HG03442 (cell line): ENCODE measurements at regions not wholly inside any gene's neighbourhood (a gene's known extent, or its start where the extent isn't known, plus 50 kb on each side); places are given as distances from the start of the nearest gene placed in this dataset.
"Not testable (repeated sequence)": the region's sequence is repeated elsewhere in the genome, so short reads cannot be mapped to it uniquely, and the experiment has no call there.

Source experiments
- ATAC-seq: cut with Tn5 transposase; IDR thresholded peaks from one replicate; pipeline ENCODE4 v1.9.1; 2021; ENCODE audit warnings: mild to moderate bottlenecking, moderate library complexity; ENCODE audit not compliant: unreplicated experiment

DNA sequence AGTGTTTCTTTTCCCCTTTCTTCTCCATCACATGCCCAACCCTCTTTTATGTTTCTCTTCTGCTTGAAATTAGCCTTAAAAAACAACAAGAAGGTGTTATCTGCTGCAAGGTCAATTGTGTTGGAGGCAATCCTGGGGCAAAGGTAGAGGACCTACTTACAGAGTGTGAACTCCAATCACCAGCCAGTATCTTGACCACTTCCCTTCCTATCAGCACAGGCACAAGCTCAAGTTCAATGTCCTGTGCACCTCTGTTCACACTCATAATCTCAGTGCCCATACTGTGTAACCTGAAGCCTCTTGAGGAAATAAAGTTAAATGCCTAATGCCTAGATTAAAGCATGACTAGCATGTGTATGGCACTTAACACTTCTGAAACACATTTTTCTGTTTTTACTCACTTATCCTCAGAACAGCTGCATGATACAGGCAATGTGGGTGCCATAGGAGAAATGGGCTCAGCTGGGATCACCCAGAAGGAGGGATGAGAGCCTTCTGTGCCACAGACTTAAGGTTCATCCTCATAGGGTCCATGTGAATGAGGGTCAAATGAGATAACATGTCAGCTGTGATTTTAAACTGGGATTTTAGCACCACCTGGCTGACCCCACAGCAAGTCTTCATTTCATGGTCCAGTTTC, 701.5 kb downstream of the BCL11A start:
- no peak for ATAC-seq

DNA sequence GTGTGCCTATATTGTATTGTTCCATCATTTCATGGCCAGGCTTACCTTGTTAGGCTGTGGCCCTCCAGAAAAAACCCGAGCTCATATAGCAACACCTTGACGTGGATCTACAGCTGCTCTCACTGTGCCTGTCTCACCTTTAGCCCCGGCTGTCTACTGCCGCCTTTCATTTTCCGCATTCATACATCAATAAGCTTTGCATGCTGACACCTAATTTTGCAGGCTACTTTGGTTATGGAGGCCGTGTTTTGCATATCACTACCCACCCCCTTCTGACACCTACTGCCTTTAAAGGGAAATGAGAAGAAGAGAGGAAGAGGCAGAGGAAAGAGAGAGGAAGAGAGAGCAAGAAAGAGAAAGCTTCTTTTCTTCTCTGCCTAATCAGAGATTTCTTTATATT, 702.9 kb downstream of the BCL11A start:
- no peak for ATAC-seq

DNA sequence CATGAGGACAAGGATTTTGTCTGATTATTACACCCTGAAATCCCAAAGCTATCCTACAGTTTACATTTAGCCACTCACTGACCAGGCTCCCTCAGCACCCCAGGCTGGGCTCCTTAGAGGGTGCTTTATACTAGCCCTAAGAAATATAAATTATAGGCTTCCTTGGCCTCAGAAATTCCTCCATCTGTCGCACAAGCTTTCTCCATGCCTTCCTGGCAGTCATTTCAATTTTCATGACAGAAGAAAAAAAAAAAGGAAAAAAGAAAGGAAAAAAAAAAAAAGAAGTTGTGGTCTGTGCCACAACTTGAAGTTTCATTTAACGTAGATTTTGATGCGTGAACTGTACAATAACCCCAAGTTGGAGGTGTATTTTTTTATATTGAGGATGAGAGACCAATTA, 719.5 kb downstream of the BCL11A start:
- ATAC-seq, result no peak

DNA sequence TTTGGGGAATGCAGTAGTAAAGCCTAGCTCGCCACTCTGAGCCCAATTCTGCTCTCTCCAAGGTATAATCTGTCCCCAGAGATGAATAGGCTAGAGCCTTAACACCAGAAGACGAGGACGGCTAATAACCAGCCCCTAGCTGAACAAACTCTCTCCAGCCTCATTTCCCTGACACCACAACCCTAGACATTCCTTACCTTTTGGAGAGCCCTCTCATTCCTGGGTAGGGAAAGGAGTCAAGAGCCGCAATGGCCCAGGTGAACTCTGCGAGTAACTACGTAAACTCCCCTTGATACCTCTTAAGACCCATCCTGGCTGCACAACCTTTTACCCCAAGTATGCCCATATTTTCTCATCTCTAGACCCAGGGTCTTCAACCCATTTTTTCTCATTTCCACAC, 722.9 kb downstream of the BCL11A start:
- ATAC-seq, result no peak

DNA sequence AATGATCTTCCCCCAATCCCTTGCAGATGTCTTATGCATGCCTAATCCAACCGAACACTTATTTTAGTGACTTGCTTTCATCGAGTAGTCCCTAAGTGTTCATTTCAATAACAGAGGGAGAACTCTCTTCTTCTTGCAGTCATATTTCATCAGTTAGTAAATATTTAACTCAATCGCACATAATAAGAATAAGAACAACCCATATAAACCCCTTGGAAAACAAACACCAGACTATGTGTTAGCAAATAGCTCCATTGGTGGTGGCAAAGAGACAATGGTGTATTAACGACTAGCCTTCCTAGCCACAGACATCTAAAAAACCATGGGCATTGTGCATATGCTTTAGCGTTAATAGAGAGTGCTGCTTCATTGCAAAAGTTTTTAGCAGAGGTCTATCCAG, 725.8 kb downstream of the BCL11A start:
- ATAC-seq, result no peak

DNA sequence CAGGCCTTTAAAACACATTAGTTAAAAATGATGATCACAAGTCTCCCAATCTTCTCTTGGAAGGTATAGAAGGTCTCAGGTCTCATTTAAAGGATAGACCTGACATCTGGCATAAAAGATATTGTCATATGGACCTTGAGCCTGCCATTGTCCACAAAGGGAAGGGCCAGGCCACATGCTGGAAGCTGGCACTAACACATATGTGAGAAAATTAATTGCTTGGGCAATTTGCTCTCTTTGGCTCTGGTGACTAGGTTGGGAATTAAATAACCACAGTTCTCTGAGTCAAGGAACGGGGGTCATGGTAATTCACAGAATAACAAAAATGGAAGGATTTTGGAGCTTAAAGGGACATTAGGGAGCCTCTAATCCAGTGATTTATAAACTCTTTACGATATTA, 727.3 kb downstream of the BCL11A start:
- ATAC-seq, result no peak

DNA sequence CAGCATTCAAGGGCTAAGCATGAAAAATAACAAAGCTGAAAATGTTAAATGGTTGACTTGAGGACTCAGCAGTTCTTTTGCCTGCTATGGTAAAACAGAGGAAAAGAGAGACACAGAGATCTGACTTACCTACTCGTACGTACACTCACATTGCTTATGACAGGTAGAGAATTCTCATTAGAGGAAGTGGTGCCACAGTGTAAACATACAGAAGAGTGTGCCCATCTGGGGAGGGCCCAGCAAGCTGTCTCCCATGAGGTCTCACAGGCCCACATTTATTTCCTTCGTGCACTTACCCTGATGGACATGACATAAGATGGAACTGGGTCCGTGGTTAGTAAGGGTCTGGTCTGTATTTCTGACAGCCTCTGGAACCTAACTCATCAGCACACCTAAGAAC, 729.1 kb downstream of the BCL11A start:
- ATAC-seq, result no peak

DNA sequence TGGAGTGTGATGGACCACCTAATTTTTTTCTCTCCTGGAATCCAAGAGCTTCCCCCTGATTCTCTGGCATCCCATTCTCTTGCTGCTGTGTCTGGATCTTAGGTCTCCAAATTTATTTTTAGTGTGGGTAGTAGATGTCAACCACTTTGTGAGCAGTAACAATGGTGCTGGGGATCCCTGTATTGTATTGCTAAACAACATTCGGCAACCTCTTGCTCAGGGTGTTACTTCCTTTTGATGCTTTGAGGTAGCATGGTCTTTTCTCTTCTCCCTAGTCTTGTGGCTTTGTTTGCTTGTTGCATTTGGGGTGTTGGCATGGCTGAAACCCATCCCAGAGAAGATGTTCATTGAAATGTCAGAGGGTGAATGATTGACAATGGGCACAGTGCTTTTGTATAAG, 737.4 kb downstream of the BCL11A start:
- ATAC-seq, result no peak

DNA sequence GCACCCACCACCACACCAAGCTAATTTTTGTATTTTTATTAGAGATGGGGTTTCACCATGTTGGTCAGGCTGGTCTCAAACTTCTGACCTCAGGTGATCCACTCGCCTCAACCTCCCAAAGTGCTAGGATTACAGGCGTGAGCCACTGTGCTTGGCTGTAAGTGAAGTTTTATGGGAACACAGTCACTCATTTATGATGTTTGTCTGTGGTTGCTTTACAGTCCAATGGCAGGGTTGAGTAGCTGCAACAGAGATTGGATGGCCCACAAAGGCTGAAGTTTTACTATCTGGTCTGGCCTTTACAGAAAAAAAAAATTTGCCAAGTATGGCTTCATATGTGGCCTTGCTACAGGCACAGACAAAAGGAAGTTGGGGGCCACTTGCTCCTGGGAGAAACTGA, 743.2 kb downstream of the BCL11A start:
- not testable (repeated sequence) for ATAC-seq

DNA sequence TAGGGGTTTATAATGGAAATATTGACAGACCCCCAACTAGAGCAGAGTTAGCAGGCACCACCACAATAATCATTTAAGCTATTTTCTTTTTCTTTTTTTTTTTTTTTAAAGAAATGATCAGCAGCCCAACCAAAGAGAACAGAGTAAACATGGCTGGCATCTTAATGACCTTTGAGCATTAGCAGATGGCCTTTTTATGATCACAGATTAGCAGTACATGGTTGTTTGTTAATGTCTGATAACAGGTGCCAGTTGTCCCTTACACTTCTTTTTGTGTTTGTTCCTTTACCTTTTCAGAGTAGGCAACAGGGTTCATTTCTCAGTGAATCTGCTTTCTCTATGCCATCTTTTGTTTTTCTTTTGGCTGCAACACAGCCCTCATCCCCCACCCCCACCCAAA, 747.0 kb downstream of the BCL11A start:
- ATAC-seq, result no peak

DNA sequence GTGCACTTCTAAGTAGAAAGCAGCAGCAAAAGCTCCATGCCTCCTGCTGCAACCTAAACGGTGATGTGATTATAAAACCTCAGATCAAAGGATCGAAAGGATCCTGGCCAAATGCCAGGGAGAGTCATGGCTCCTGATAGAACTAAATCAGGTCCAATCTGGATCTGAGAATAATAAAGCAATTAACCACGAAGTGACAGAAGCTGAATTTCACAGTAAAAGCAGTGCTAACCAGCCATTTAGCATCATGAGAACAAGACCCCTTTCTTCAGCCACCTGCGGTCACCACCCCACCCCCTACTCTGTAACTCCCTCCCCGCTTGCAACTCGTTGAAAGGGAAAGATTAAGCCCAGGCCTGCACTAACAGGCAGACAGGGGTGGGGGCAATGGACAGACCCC, 748.7 kb downstream of the BCL11A start:
- ATAC-seq, result no peak

DNA sequence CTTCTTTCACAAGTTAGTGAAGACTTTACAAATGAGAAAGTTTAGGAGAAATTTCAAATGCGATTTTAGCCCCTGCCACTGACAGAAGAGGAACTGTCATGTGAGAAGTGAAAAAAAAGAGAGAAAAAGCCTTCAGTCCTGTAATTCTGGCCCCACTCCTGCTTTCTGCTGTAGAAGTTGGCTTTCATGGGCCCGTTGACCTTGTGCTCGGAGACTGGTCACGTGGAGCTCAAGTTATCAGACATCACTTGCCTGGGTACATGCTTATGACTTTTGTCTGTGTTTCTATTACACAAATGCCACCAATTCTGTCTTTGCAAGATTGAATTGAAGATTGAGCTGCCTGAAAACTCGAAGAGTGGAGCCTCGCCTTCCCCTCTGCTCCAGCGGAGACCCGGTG, 749.9 kb downstream of the BCL11A start:
- ATAC-seq, result no peak

DNA sequence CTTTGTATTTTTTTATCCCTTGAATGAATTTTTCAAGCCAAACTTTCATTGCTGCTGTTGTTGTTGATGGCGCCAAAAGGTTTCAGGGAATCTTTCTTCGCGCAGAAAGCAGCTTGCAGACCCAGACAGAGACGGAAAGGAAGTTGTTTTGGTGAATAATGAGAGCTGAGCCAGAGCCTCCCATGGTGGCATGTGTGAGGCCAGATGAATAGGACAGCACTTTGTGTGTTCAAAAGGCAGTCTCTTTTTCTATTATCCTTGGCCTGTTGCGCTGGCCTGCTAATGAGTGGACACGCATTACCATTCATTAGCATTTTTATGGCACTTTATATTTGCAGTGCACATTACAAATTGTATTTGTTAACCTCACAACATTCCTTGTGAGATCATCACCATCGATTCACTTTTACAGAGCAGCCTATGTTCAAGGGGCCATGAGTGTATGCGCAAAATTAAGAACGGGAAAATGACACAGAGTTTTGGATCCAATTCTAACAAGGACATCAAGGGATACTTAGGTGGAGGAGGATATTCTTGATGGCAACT, 754.7 kb downstream of the BCL11A start:
- no peak for ATAC-seq

DNA sequence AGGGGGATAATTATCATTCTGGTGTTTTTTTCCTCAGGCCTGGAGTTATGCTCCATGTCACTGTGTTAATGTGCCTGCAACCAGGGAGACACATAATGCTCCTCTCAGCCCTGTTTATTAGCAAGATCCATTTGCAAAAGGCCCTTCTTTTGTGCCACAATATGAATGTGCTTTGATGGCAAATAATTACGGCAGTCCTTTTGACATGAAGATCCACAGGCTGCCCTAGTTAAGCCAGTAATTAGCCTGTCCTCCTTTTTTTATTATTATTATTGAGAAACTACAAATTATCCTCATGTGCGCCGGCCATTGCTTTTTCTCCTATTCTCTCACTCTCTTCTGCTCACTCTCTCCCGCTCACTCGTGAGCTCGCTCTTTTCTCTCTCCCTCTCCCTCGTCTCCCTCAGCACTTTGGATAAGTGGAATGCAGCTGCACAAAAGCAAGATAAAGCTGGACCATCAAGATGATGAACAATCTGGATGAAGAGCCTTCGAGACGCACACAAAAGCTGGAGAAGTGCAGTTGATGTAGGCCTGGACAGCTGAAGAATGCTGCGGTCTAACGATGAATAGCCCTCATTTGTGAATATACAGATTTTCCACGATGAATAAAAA, 762.3 kb downstream of the BCL11A start:
- ATAC-seq, result no peak

DNA sequence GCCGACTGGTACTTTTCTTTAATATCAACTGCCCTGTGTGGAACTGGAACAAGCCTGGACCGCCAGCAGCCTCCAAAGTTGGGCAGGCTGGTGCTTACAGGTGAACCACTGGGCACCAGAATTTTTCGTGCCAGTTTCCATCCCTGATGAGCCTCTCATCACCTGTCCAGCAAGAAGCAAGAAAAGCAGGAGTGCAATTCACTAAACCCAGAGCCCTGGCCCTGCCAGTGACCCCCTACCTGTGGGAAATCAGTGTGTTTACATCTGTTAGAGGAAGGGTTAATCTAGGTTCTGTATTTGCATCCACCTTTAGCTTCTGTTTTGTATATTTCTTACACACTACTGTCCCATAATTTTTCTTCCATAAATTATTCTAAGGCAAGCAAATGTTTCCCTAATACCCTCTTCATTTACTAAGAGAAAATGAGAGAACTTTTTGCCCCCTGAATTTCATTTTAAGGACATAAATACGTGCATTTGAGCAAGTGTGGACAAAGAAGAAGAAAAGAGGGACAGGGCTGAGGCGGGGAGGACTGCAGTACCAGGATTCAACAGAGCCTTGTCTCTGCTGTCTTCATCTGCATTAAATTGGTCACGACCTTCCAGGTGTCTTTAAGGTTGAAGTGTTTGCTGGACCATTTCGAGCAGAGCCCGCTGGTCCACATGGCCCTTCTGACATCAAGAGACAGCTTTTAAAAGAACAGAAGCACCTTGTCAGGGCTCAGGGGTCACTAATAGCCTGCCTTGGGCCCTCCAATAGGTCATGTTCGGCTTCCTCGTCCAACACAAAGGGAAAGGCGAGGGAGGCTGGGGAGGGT, 763.1 kb downstream of the BCL11A start:
- no peak for ATAC-seq

DNA sequence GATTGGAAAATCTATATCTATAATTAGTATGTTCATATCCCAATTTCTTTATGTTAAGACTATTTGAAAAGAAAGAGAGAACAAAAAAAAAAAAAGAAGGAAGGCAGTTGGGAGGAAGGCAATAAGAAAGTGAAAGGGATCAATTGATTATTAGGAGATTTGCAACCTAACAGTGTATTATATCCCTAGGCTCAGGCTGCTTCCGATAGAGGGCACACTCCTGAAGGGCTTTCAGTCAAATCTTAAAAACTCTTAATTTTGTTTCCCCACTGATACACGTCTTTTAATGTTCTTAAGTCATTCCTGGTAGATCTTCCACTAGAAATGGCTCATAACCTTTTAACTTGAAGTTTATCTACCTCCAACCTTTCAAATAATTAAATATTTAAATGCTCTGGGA, 763.9 kb downstream of the BCL11A start:
- ATAC-seq, result no peak

DNA sequence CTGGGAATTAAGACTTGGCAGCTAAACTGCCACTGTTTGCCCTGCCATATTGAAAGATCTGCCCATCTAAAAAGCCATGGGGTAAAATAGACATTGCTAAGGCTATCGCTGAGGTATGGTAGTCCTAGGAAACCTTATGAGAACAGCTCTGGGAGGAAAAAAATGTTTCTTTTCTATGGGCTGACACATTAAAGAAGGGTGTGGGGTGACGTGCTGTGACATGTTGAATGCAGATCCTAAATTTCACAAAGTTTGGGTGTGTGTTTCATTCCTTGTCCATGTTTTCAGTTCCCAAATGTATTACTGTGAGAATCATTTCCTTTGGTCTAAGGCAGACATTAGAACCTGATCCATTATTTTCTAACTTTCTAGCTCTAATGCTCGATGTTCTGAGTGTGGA, 766.4 kb downstream of the BCL11A start:
- no peak for ATAC-seq

DNA sequence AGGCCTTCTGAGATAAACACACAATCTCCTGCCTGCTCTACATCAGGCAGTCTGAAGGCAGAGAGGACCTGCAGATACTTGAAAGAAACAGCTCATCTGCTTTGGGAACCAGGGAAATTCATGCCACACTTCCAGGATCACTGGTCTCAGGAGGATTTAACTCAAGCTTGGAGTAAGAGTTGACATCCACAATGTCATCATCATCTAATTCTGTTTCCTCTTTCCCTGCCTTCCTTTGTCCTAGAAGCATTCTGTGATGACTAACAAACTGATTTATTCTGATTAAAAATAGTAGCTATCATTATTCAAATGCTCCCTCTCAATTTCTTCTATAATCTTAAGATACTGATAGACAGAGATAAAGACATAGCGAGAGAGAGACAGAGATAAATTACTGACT, 766.8 kb downstream of the BCL11A start:
- ATAC-seq, result no peak

DNA sequence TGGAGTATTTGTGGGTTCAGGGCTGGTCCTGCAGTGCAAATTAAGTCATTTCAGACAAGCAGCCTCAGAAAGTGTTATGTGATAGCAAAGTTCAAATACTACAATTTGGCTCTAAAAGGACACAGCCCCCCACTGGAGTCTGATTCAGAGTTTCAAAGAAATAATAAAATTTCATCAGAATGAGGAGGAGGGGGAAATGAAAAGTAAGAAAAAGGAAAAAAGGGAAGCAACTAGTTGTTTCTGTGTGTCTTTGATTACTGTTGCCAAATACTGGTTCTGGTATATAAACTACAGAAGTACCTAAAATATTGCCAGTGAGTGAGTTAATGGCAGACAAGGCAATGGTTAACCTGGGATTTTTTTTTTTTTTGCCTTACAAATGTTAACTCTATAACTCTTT, 773.9 kb downstream of the BCL11A start:
- ATAC-seq, result no peak

DNA sequence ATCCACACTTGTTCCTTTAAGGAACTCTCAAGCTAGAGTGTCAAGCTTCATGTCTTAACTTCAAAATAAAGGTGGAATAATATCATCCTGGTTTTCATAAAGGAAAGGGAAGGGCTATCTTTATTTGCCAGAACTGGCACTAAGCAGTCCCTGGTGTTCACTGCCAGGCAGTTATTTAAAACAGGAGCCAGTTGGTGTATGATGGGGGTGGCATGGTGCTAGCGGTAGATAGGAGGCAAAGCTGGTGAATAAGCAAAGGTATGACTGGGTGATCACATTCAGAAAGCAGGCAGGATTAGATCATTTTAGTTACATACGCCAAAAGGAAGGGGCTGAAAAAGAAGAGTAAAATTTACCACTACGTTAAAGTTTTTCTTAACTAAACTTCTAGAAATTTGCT, 776.3 kb downstream of the BCL11A start:
- ATAC-seq, result no peak

DNA sequence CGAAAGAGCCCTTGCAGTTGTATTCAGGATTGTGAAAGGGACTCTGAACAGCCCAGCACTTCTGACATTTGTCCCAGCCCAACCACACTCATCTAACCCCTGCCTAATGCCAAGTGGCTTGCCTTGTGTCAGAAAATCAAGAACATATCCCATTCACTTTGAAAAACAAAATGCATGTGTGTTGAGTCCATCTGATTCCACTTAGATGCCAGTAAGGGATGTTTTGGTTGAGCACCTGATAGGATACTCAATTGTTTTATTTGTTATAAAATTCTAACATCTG, 776.8 kb downstream of the BCL11A start:
- no peak for ATAC-seq

DNA sequence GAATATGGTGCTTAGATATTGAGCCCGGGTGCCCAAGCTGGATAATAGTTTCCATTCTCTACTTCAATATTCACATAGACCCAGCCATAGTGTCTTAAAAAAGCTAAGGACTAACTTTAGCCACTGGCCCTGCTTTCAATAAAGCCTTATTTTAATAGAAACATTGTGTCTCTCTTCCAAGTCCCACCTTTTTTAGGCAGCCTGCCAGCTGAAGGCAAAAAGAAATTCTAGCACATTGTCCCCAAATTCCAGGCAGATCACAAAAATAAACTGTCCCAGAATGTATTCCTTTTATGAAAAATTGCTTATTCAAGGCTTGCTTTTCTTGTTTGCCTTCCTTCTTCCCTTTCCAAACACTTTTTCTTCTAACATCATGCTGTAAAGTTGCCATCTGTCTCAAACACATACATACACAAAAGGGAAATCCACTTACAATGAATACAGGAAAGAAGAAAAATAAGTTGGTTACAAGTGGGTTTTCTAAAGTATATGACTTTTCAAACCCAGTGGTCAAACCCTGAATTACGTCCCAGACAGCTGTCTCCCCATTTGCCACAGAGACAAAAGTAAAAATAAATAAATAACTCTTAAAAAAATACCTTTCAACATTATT, 778.5 kb downstream of the BCL11A start:
- no peak for ATAC-seq
